NCI-H2171 (cell line): ENCODE measurements at regions not wholly inside any gene's neighbourhood (a gene's known extent, or its start where the extent isn't known, plus 50 kb on each side); places are given as distances from the start of the nearest gene placed in this dataset.
"Not testable (repeated sequence)": the region's sequence is repeated elsewhere in the genome, so short reads cannot be mapped to it uniquely, and the experiment has no call there.

Experiments used
- DNase-seq: peaks from one replicate; lab custom pipeline; 2025; lab: John Stamatoyannopoulos, UW

GRCh38 chr1:99062192-99062591 lies 57.5 kb upstream of the PLPPR5 start:
- no peak for DNase-seq

GRCh38 chr1:99069146-99069545 lies 64.5 kb upstream of the PLPPR5 start:
- no peak for DNase-seq

GRCh38 chr1:99078529-99078928 lies 73.9 kb upstream of the PLPPR5 start:
- not testable (repeated sequence) for DNase-seq

- DNase-seq, result no peak
These were observed 77.7 kb upstream of the PLPPR5 start for GRCh38 chr1:99082366-99082765.

- DNase-seq, result no peak
These were observed 78.7 kb upstream of the PLPPR5 start for GRCh38 chr1:99083338-99083737.

GRCh38 chr1:99084562-99084961 lies 79.9 kb upstream of the PLPPR5 start:
- no peak for DNase-seq

- DNase-seq, result no peak
These were observed 81.4 kb upstream of the PLPPR5 start for GRCh38 chr1:99086057-99086456.

- DNase-seq, result no peak
These were observed 93.9 kb upstream of the PLPPR5 start for GRCh38 chr1:99098589-99098988.

- no peak for DNase-seq
These were observed 101.6 kb upstream of the PLPPR5 start for GRCh38 chr1:99106274-99106673.

- no peak for DNase-seq
These were observed 103.0 kb upstream of the PLPPR5 start for GRCh38 chr1:99107680-99108079.

GRCh38 chr1:99110140-99111041 lies 105.7 kb upstream of the PLPPR5 start:
- no peak for DNase-seq

GRCh38 chr1:99115231-99115630 lies 110.6 kb upstream of the PLPPR5 start:
- DNase-seq, result no peak

- no peak for DNase-seq
These were observed 114.5 kb upstream of the PLPPR5 start for GRCh38 chr1:99119188-99119587.

- DNase-seq, result no peak
These were observed 117.4 kb upstream of the PLPPR5 start for GRCh38 chr1:99122039-99122438.

- no peak for DNase-seq
These were observed 119.3 kb upstream of the PLPPR5 start for GRCh38 chr1:99123936-99124335.

- DNase-seq, result no peak
These were observed 126.9 kb upstream of the PLPPR5 start for GRCh38 chr1:99131546-99131945.

- DNase-seq, result no peak
These were observed 129.3 kb upstream of the PLPPR5 start for GRCh38 chr1:99133756-99134500.

GRCh38 chr1:99137554-99138206 lies 126.6 kb upstream of the PLPPR4 start:
- no peak for DNase-seq

GRCh38 chr1:99139876-99140275 lies 124.4 kb upstream of the PLPPR4 start:
- DNase-seq, result no peak

- DNase-seq, result no peak
These were observed 118.0 kb upstream of the PLPPR4 start for GRCh38 chr1:99146129-99146848.

GRCh38 chr1:99149952-99150351 lies 114.3 kb upstream of the PLPPR4 start:
- no peak for DNase-seq

GRCh38 chr1:99152132-99152531 lies 112.2 kb upstream of the PLPPR4 start:
- DNase-seq, result no peak
